ENCODE measurements at regions not wholly inside any gene's neighbourhood (a gene's known extent, or its start where the extent isn't known, plus 50 kb on each side); places are given as distances from the start of the nearest gene placed in this dataset.
A peak's percentile ranks its signal among the peaks of the same experiment; 100 is the strongest.

GRCh38 chr2:133885847-133886246 lies 317.6 kb upstream of the NCKAP5 start:
- no peak for TF ChIP-seq ZNF8 (CRISPR knock-in tag; IDR thresholded peaks at IDR 0.05)
- TF ChIP-seq ISL1 (CRISPR knock-in tag; IDR thresholded peaks at IDR 0.05) = no peak
- TF ChIP-seq SNAI2 (CRISPR knock-in tag; IDR thresholded peaks at IDR 0.05) = no peak
- TF ChIP-seq ZFP3 (CRISPR knock-in tag; IDR thresholded peaks at IDR 0.05) = no peak
- no peak for ATAC-seq

GRCh38 chr2:133886735-133887675 lies 318.7 kb upstream of the NCKAP5 start:
- ATAC-seq = peak; percentile 92
- TF ChIP-seq ZFP3 (CRISPR knock-in tag; IDR thresholded peaks at IDR 0.05) (no peak), CSRNP3 (CRISPR knock-in tag; IDR thresholded peaks at IDR 0.05) (no peak), CSDC2 (CRISPR knock-in tag; IDR thresholded peaks at IDR 0.05) (no peak), ISL1 (CRISPR knock-in tag; IDR thresholded peaks at IDR 0.05) (no peak), ZNF70 (CRISPR knock-in tag; IDR thresholded peaks at IDR 0.05) (no peak), TCF4 (CRISPR knock-in tag; IDR thresholded peaks at IDR 0.05; ENCODE audit: borderline replicate concordance) (no peak), OSR1 (CRISPR knock-in tag; IDR thresholded peaks at IDR 0.05) (no peak), ESRRG (CRISPR knock-in tag; IDR thresholded peaks at IDR 0.05) (no peak), PATZ1 (CRISPR knock-in tag; IDR thresholded peaks at IDR 0.05; ENCODE audit: borderline replicate concordance) (no peak), ZFP30 (CRISPR knock-in tag; IDR thresholded peaks at IDR 0.05) (no peak), TSHZ2 (CRISPR knock-in tag; IDR thresholded peaks at IDR 0.05) (no peak), RARB (CRISPR knock-in tag; IDR thresholded peaks at IDR 0.05) (no peak), ZNF565 (CRISPR knock-in tag; conservative IDR thresholded peaks at IDR 0.05; ENCODE audit: low read depth) (no peak), TOX (CRISPR knock-in tag; IDR thresholded peaks at IDR 0.05; ENCODE audit: borderline replicate concordance) (no peak), POU6F1 (CRISPR knock-in tag; IDR thresholded peaks at IDR 0.05; ENCODE audit: borderline replicate concordance, low read depth) (no peak)

- TF ChIP-seq ESRRG (CRISPR knock-in tag; IDR thresholded peaks at IDR 0.05) (no peak), TCF4 (CRISPR knock-in tag; IDR thresholded peaks at IDR 0.05; ENCODE audit: borderline replicate concordance) (no peak), POU6F1 (CRISPR knock-in tag; IDR thresholded peaks at IDR 0.05; ENCODE audit: borderline replicate concordance, low read depth) (no peak), ISL1 (CRISPR knock-in tag; IDR thresholded peaks at IDR 0.05) (no peak), ZFP30 (CRISPR knock-in tag; IDR thresholded peaks at IDR 0.05) (no peak), ARNTL (CRISPR knock-in tag; IDR thresholded peaks at IDR 0.05; ENCODE audit: borderline replicate concordance, low read depth) (no peak), OSR1 (CRISPR knock-in tag; IDR thresholded peaks at IDR 0.05) (no peak), ZNF70 (CRISPR knock-in tag; IDR thresholded peaks at IDR 0.05) (no peak), BACH2 (CRISPR knock-in tag; IDR thresholded peaks at IDR 0.05; ENCODE audit: borderline replicate concordance) (no peak), ZFP3 (CRISPR knock-in tag; IDR thresholded peaks at IDR 0.05) (no peak), PATZ1 (CRISPR knock-in tag; IDR thresholded peaks at IDR 0.05; ENCODE audit: borderline replicate concordance) (no peak)
- no peak for ATAC-seq
Observed at GRCh38 chr2:133887676-133888040, 319.4 kb upstream of the NCKAP5 start.

Measured in SK-N-SH treated with all-trans-retinoic acid at 6 μM for 48 hours (cell line).